CD14-positive monocyte (primary cell): ENCODE measurements at regions not wholly inside any gene's neighbourhood (a gene's known extent, or its start where the extent isn't known, plus 50 kb on each side); places are given as distances from the start of the nearest gene placed in this dataset.

ENCODE experiments used
- DNase-seq, 3 donors: peaks; one replicate each; pipeline ENCODE4 v3.0.0-alpha.2; 2011 to 2022
- H2AFZ ChIP-seq: 2 replicates; pipeline ENCODE4 v1.6.0; 2012; ENCODE audit warnings: mild to moderate bottlenecking, low read depth, low read length, inconsistent platforms; ENCODE audit not compliant: insufficient read depth, poor library complexity, severe bottlenecking
- H3K27ac ChIP-seq, 2 donors: 1 replicate in 1 of 2; 2 replicates in 1 of 2; pipeline ENCODE4 v1.5.1; 2012 to 2013; ENCODE audit warnings: low read length in 2 of 2, control low read depth in 1 of 2, inconsistent platforms in 1 of 2, low read depth in 1 of 2, mild to moderate bottlenecking in 1 of 2
- H3K27me3 ChIP-seq, 2 donors: one replicate each; pipeline versions ENCODE4 v1.6.0 to v1.6.1; 2011 to 2013; ENCODE audit warnings: low read length in 2 of 2; ENCODE audit not compliant: control insufficient read depth in 2 of 2, insufficient read depth in 2 of 2
- H3K36me3 ChIP-seq, 2 donors: replicated peaks in 1 of 2; 1 replicate in 1 of 2; 2 replicates in 1 of 2; pipeline versions ENCODE4 v1.5.1 to v1.6.1; 2012 to 2013; ENCODE audit warnings: low read length in 2 of 2, control low read depth in 1 of 2, inconsistent platforms in 1 of 2, mild to moderate bottlenecking in 1 of 2; ENCODE audit not compliant: insufficient read depth in 2 of 2, control insufficient read depth in 1 of 2
- H3K4me1 ChIP-seq, 2 donors: 1 replicate in 1 of 2; 2 replicates in 1 of 2; pipeline versions ENCODE4 v1.5.1 to v1.6.1; 2012 to 2013; ENCODE audit warnings: low read length in 2 of 2, control low read depth in 1 of 2, inconsistent platforms in 1 of 2, mild to moderate bottlenecking in 1 of 2, moderate library complexity in 1 of 2; ENCODE audit not compliant: insufficient read depth in 2 of 2, control insufficient read depth in 1 of 2
- H3K4me2 ChIP-seq: replicated peaks from 2 replicates; pipeline ENCODE3; 2012; ENCODE audit warnings: low read length, moderate library complexity, mild to moderate bottlenecking; ENCODE audit not compliant: poor library complexity, severe bottlenecking; ENCODE audit errors: extremely low read depth
- H3K4me3 ChIP-seq, 3 experiments: fragments of 200-600 bp in 1 of 3; sonication (generic) in 1 of 3; replicated peaks in 1 of 3; 1 replicate in 2 of 3; 2 replicates in 1 of 3; pipeline ENCODE4 v1.5.1; 2011 to 2013; ENCODE audit warnings: low read length in 3 of 3, mild to moderate bottlenecking in 3 of 3, control low read depth in 2 of 3, low read depth in 2 of 3, inconsistent platforms in 1 of 3, moderate library complexity in 1 of 3
- H3K79me2 ChIP-seq: 2 replicates; pipeline ENCODE4 v1.6.0; 2012; ENCODE audit warnings: mild to moderate bottlenecking, control low read depth, inconsistent platforms, low read length, moderate library complexity; ENCODE audit not compliant: insufficient read depth
- H3K9ac ChIP-seq: 2 replicates; pipeline ENCODE4 v1.6.0; 2017; ENCODE audit warnings: low read length, mild to moderate bottlenecking; ENCODE audit not compliant: insufficient read depth, poor library complexity, severe bottlenecking
- H3K9me3 ChIP-seq, 2 donors: replicated peaks in 1 of 2; 1 replicate in 1 of 2; 2 replicates in 1 of 2; pipeline versions ENCODE4 v1.5.1 to v1.6.1; 2012 to 2013; ENCODE audit warnings: low read length in 2 of 2, control low read depth in 1 of 2; ENCODE audit not compliant: control insufficient read depth in 1 of 2, insufficient read depth in 1 of 2
- H4K20me1 ChIP-seq: 2 replicates; pipeline ENCODE4 v1.6.0; 2012; ENCODE audit warnings: mild to moderate bottlenecking, low read length, control low read depth, moderate library complexity; ENCODE audit not compliant: insufficient read depth
- H3K27ac Mint-ChIP-seq, 7 donors: one replicate each; pipeline ENCODE4 v1.8.0; 2020; ENCODE audit warnings: mild to moderate bottlenecking in 7 of 7, mixed read lengths in 7 of 7, moderate library complexity in 6 of 7, inconsistent platforms in 2 of 7
- H3K27me3 Mint-ChIP-seq, 3 donors: one replicate each; pipeline ENCODE4 v1.8.0; 2021 to 2022; ENCODE audit warnings: low read depth in 3 of 3, mild to moderate bottlenecking in 3 of 3, mixed read lengths in 3 of 3, moderate library complexity in 3 of 3, inconsistent platforms in 1 of 3
- H3K36me3 Mint-ChIP-seq, 2 donors: one replicate each; pipeline ENCODE4 v1.8.0; 2020; ENCODE audit warnings: mixed read lengths in 2 of 2, inconsistent platforms in 1 of 2, mild to moderate bottlenecking in 1 of 2
- H3K4me1 Mint-ChIP-seq: one replicate; pipeline ENCODE4 v1.8.0; 2020; ENCODE audit warnings: mild to moderate bottlenecking, mixed read lengths
- H3K4me3 Mint-ChIP-seq, 2 donors: one replicate each; pipeline ENCODE4 v1.8.0; 2020; ENCODE audit warnings: mild to moderate bottlenecking in 2 of 2, mixed read lengths in 2 of 2, moderate library complexity in 1 of 2
- H3K9me3 Mint-ChIP-seq, 7 donors: one replicate each; pipeline ENCODE4 v1.8.0; 2020 to 2022; ENCODE audit warnings: mixed read lengths in 7 of 7, mild to moderate bottlenecking in 6 of 7, moderate library complexity in 6 of 7, inconsistent platforms in 2 of 7
- CTCF ChIP-seq: fragments of 200-600 bp; IDR thresholded peaks from one replicate; pipeline ENCODE4 v1.8.0; 2022; ENCODE audit warnings: antibody characterized with exemption, mild to moderate bottlenecking
- whole genome bisulfite sequencing: methylation state at CpG from one replicate; pipeline ENCODE4 v1.1.5; 2013; ENCODE audit warnings: missing lambda C conversion rate; ENCODE audit not compliant: insufficient coverage; 5-methylcytosine and 5-hydroxymethylcytosine counted together
- intact Hi-C, 2 donors: fragments of 100-400 bp; cut with micrococcal nuclease; formaldehyde crosslinking; loops; one replicate each; pipeline versions ENCODE4 v1.15.0 to v1.15.1; 2023

GRCh38 chr4:188246488-188246887, 107.2 kb downstream of the TRIML1 start:
- intact Hi-C loops = no loop called here

GRCh38 chr4:188254211-188254610, 115.0 kb downstream of the TRIML1 start:
- intact Hi-C loops = no loop called here
- peaks cover 4 to 11% of the 10 kb centered on the region in 2 donors for H3K9me3 ChIP-seq
- Mint-ChIP-seq H3K4me3 (no peak overlapping the region), H3K4me1 (no peaks in the 10 kb centered on the region), H3K27ac (no peak overlapping the region), H3K36me3 (no peaks in the 10 kb centered on the region), H3K27me3 (peaks cover 0 to 1% (median 0%) of the 10 kb centered on the region in 3 donors), H3K9me3 (peaks cover 0 to 16% (median 5%) of the 10 kb centered on the region in 7 donors)
- H3K79me2 ChIP-seq = no peaks in the 10 kb centered on the region
- no peak overlapping the region for H3K27ac ChIP-seq
- H3K4me3 ChIP-seq = no peak overlapping the region
- no peak overlapping the region for H2AFZ ChIP-seq
- no peak overlapping the region for H3K9ac ChIP-seq
- H3K4me1 ChIP-seq = no peaks in the 10 kb centered on the region
- WGBS = 77% methylated on average over 3 of the region's 7 CpGs
- no peak overlapping the region for H3K4me2 ChIP-seq
- DNase-seq = no peak
- H3K27me3 ChIP-seq = no peaks in the 10 kb centered on the region
- no peaks in the 10 kb centered on the region for H4K20me1 ChIP-seq
- TF ChIP-seq CTCF = no peak
- H3K36me3 ChIP-seq = no peaks in the 10 kb centered on the region

More at GRCh38 chr4:188246488-188246887, 107.2 kb downstream of the TRIML1 start:
- DNase-seq = no peak
- H3K4me1 ChIP-seq = no peaks in the 10 kb centered on the region
- 73% methylated on average over 6 of the region's 8 CpGs for WGBS
- no peak for TF ChIP-seq CTCF
- H3K4me2 ChIP-seq = no peak overlapping the region
- no peaks in the 10 kb centered on the region for H3K36me3 ChIP-seq
- no peaks in the 10 kb centered on the region for H4K20me1 ChIP-seq
- H3K9me3 ChIP-seq = peaks cover 15 to 18% of the 10 kb centered on the region in 2 donors
- Mint-ChIP-seq H3K27me3 (no peaks in the 10 kb centered on the region), H3K9me3 (peaks cover 2 to 12% (median 7%) of the 10 kb centered on the region in 7 donors), H3K4me3 (no peak overlapping the region), H3K27ac (no peak overlapping the region), H3K4me1 (no peaks in the 10 kb centered on the region), H3K36me3 (no peaks in the 10 kb centered on the region)
- H3K9ac ChIP-seq = no peak overlapping the region
- no peak overlapping the region for H3K4me3 ChIP-seq
- no peak overlapping the region for H3K27ac ChIP-seq
- H3K27me3 ChIP-seq = no peaks in the 10 kb centered on the region
- no peak overlapping the region for H2AFZ ChIP-seq
- H3K79me2 ChIP-seq = no peaks in the 10 kb centered on the region
